Thyroid gland (tissue), 4 donors: ENCODE measurements at regions not wholly inside any gene's neighbourhood (a gene's known extent, or its start where the extent isn't known, plus 50 kb on each side); places are given as distances from the start of the nearest gene placed in this dataset.
"Not testable (repeated sequence)": the region's sequence is repeated elsewhere in the genome, so short reads cannot be mapped to it uniquely, and the experiment has no call there.

Experiments used
- DNase-seq, 2 donors: peaks; one replicate each; pipeline ENCODE4 v3.0.0-alpha.2; 2019
- H3K27ac ChIP-seq, 3 donors: fragments of 200-600 bp; sonication (generic); 1 replicate in 2 of 3; 2 replicates in 1 of 3; pipeline ENCODE4 v1.5.1; 2016 to 2019; ENCODE audit warnings: mild to moderate bottlenecking in 1 of 3, moderate library complexity in 1 of 3
- H3K27me3 ChIP-seq: fragments of 200-600 bp; sonication (generic); one replicate; pipeline ENCODE4 v1.5.1; 2019
- H3K36me3 ChIP-seq, 2 donors: fragments of 200-600 bp; sonication (generic); one replicate each; pipeline ENCODE4 v1.5.1; 2016 to 2019
- H3K4me1 ChIP-seq, 2 donors: fragments of 200-600 bp; sonication (generic); one replicate each; pipeline ENCODE4 v1.5.1; 2017 to 2019
- H3K4me3 ChIP-seq, 3 donors: fragments of 200-600 bp; sonication (generic); replicated peaks in 1 of 3; 1 replicate in 2 of 3; 2 replicates in 1 of 3; pipeline ENCODE4 v1.5.1; 2016; ENCODE audit warnings: mild to moderate bottlenecking in 1 of 3
- H3K9me3 ChIP-seq: fragments of 200-600 bp; sonication (generic); one replicate; pipeline ENCODE4 v1.5.1; 2017
- WGBS, 2 donors: methylation state at CpG; one replicate each; pipeline ENCODE4 v1.1.5; 2017; 5-methylcytosine and 5-hydroxymethylcytosine counted together
- intact Hi-C: fragments of 100-400 bp; cut with DNase I; formaldehyde crosslinking; loops from one replicate; pipeline ENCODE4 v1.15.1; 2023

DNA sequence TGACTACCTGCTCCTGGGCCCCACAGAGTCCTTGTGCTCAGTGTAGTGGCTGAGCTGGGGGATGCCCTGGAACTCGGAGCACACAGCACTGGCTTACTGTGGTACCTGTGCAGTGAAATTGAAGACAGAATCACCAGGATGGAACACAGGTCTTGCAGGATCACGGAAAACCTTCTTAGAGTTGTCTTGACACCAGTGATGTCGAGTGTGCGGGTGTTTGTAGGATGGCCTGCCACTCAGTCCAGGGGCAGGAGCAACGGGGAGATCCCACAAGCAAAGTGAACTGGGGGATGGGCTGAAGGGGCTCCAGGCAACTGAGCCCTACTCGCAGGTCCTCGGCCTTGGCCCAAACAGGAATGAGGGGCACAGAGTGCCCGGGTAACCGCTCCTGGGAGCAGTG, 122.2 kb upstream of the SERF1A start:
- H3K27me3 ChIP-seq, H3K4me3 ChIP-seq, H3K36me3 ChIP-seq, H3K9me3 ChIP-seq, H3K4me1 ChIP-seq, intact Hi-C loops: not testable (repeated sequence)
- peak overlapping the region in 2 of 3 donors; percentile 56 to 66 for H3K27ac ChIP-seq
- DNase-seq: peak; percentile 30 to 92
- WGBS, 2 donors: 36% methylated on average over 4 of the region's 9 CpGs; no CpG with 5 or more reads in 1 of the 2 donors
